HS-27A (cell line): ENCODE measurements at regions not wholly inside any gene's neighbourhood (a gene's known extent, or its start where the extent isn't known, plus 50 kb on each side); places are given as distances from the start of the nearest gene placed in this dataset.
"Not testable (repeated sequence)": the region's sequence is repeated elsewhere in the genome, so short reads cannot be mapped to it uniquely, and the experiment has no call there.

Experiments used
- DNase-seq: peaks from one replicate; pipeline ENCODE4 v3.0.0-alpha.2; 2012; ENCODE audit warnings: low read depth, missing footprints

DNA sequence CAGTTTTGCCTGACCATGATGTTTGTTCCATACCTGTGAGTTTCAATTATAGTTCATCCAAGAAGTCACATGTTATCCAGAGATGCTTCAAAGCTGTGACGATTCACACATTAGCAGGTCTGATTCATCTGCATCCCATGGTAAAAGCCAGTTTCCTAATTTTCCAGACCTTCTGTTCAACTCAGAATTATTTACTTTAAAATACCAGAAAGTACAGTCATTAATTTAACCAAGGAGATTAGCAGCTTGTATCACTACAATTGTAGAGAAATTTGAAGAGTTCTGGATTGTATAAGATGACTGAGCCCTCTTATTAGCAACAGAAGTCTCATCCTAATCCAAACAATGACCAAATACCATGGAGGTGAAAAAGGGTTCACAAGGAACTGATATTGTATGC is 76.1 kb upstream of the THBS1 start:
- no peak for DNase-seq

DNA sequence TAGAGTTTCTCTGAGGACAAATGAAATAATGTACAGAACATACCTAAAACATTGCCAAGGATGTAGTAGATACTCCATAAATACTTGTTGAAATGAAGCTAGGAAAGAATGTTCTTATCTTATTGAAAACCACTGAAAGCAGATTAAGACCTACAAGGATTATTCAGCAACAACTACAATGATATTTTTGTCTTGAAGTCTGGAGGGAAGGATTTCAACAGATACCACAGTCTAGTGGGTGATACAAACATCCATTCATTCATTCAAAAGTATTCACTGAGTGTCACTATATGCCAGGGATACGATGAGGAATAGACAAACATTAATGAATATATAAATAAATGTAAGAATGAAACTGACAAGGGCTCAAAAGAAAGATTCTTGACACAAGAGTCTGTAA is 74.7 kb upstream of the THBS1 start:
- DNase-seq, result no peak

DNA sequence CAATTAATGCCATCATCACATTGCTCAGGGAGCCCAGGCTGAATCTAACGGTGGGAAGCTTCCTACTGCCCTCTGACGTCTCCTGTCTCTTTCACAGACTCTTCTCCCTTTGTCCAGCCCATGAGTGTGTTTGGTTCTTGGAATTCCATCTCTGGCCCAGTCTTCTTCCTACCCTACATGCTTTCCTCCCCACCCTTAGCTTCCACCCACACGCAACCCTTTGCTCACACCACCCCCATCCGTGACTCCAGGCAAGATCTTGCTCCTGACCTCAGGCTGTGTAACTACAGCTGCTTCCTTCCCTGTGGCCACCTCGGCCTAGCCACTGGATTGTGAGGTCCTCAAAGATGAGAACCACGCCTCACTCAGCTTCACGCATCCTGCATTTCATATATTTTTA is 72.3 kb upstream of the THBS1 start:
- no peak for DNase-seq

DNA sequence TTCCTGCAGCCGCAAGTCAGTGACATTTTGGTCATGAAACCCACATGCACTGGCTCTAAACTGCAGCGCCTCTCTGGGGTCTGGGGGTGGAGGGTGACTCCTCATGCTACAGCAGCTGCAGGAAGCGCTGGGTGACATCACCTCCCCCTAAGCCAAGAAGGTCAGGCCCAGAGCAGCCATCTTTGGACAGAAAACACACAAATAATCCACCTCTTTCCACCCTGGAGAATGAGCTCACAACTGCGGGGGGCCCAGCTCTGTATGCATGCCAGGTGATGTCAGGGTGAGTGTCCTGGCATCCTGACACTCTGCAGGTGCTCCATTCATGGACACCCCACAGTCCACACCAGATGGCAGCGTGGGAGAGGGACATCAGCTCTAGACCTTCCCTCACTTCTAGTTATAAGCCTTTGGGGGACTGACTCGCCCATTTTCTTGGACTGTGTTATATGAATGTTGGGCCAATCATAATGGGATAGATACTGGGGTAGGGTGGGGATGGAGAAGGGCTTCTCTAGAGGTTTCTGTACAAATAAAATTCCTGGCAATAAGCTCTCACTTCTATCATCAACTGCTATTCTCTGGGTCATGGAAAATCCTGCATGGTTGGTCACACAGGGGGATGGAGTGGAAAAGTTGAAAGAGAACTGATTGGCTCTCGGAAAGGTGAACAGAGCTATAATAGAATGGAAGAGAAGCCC is 70.7 kb upstream of the THBS1 start:
- DNase-seq, result no peak

DNA sequence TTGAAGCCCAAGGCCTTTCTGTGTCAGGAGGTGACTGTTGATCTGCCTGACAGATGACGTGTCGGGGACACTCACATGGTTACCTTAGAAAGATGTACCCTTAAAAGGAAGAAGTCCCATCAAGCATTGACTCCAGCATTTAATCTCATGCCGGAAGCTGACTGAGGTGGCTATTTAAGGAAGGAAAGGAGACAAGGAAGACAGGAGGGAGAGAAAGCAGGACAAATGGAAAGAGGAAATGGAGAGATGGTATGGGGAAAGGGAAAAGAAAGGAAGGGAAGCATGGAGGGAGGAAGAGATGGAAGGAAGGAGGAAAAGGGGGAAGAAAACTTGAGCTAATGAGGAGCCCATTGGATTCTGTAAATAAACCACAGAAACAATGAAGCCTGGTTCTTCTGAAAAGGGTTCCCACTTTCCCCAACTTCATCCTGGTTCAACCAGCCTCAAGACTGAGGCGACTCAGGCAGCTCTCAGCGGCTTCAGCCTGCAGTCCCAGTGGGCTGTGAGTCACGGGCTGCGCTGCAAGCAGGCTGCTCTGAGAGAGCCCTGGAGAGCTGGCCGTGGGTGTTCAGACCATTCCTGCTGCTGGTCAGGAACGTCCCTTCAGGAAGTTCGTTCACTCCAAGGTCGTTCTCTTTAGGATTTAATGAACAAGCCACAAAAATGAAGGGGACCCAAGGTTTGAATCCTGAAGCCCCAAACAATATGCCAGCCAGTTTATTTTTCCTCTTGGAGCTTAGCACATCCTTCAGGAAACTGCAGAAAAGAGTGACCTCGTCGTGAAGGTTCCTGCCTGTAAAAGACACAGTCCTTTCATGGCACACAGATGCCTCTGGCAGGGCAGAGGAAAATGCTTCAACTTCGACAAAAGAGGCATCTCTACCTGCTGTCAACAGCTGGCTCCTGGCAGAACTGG is 69.6 kb upstream of the THBS1 start:
- DNase-seq, result peak; percentile 36

DNA sequence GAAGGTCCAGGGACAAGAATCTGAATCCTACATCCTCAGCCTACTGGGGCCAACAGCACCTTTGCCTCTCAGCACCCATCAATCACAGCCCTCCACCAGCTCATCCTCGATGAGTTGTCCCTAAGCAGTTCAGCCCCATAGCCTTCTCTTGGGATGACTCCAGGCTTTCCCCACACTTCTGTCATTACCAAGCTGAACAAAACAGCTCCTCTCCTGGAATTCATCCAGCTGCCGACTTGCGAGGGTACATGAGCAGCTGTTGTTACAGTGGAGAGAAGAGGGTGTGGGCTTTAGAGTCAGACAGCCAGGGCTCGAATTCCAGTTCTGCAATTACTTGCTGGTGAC is 69.0 kb upstream of the THBS1 start:
- no peak for DNase-seq

DNA sequence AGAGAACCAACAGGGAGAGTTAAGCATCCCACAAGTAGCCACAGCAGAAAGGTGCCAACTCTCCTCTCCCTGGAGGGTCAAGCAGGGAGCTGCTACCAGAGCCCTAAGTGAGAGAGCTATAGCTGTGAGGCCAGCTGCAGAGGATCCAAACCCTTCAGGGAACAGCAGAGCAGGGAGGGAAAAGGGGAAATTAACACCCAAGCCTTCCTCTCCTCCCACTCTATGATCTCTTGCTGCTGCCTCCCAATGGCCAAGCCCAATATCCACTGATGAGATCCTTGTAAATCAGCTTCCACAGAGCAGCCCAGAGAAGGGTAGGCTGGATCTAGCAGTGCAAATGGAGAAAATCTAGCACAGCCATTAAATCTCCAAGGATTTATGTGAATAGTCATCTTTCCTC is 68.2 kb upstream of the THBS1 start:
- DNase-seq, result no peak

DNA sequence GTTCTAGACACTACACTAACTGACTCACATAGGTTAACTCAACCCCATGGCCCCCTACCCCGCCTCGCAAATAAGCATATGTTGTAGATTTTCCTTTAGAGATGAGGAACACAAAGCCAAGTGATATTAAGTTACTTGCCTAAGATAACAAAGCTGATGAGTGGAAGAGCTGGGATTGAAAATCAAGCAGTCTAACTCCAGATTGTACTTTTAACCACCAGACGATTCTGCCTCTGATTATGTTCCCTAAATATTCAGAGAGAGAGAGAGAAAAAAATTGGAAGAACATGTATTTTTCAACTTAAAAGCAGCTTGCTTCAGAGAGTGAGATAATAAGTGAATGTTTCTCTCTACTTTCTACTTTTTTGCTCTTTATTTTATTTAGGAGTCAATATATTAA is 66.9 kb upstream of the THBS1 start:
- no peak for DNase-seq

DNA sequence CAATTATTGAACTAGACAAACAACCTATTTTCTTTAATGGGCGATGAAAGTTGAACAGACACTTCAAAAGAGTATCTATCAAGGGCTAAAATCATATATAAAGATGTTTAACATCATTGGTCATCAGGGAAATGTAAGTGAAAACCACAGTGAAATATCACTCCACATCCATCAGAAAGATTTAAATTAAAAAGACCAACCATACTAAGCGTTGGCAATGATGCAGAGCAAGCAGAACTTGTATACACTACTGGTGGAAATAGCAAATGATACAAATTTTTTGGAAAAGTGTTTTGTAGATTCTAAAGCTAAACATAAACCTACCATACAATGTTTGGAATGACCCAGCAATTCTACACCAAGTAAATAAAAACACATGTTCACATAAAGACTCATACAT is 65.9 kb upstream of the THBS1 start:
- no peak for DNase-seq

DNA sequence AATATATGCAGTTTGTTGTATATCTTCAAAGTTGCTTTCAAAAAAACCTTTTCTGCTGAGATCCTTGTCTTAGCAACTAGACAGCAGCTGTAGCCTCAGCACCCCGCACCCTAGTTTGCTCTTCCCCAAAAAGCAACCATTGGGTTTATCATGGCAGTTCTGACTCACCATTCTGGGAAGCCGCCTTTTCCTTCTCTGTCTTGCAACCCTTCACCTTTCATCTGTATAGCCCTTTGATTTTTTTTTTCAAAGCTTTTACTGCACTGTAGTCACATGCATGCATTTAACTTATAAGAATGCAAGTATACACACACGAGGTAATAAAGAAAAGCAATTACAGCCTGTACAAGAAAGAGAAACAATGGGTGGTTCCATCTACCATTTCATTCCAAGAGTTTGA is 65.1 kb upstream of the THBS1 start:
- no peak for DNase-seq

DNA sequence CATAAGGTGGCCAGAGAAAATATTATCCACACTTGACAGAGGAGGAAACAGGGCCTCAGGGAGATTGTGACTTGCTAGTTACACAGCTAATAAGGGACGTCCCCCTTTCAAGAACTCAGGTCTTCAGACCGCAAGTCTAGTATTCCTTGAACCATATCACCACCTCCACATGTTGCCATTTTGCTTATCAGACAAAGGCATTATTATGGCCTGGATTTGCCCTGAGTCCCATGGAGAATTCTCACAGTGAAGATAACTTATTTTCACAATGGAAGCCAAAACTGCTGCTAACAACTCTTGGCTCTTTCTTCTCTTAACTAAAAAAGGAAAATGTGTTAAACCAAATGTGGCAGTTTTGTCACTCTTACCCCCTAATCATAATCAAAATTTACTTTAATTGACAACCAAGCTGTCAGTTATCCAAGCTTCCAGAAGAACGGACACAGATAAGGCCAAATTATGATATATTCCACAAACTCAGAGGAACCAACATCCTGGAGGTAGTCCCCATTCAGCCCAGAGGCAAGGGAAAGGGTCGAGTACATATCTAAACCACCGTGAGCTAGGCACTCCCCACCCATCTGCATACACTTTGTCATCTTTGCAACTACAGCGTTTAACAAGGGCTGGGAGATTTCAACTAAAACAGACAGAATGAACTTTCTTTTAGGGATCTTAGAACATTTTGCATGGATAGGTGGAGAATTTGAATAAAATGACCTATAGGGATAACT is 63.6 kb upstream of the THBS1 start:
- no peak for DNase-seq

DNA sequence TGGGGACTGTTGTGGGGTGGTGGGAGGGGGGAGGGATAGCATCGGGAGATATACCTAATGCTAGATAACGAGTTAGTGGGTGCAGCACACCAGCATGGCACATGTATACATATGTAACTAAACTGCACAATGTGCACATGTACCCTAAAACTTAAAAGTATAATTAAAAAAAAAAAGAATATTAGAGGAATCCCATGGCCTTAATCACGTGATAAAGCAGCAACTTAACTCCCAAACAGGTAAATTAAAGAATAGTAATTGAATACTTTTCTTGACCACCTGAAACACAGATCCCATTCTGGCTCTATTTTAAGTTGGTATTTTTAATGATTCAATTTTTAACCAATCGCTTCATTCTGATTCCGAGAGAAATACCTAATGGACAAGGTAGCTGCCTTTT is 56.9 kb upstream of the THBS1 start:
- not testable (repeated sequence) for DNase-seq

DNA sequence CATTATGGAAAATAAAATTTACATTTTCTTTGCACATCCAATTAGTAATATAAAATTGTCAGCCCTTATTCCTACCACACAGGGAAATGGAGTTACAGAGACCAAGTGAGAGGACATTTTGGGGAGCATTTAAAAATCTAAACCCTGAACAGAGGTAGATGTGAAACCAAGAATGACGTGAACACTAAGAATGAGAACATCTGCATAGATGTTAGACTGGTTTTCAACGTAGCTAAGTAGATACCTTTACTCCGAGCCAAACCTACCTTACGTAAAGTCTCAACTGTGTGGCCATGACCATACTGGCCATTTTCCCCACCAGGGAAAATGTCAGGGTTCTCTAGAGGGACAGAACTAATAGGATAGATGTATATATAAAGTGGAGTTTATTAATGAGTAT is 51.4 kb upstream of the THBS1 start:
- no peak for DNase-seq

DNA sequence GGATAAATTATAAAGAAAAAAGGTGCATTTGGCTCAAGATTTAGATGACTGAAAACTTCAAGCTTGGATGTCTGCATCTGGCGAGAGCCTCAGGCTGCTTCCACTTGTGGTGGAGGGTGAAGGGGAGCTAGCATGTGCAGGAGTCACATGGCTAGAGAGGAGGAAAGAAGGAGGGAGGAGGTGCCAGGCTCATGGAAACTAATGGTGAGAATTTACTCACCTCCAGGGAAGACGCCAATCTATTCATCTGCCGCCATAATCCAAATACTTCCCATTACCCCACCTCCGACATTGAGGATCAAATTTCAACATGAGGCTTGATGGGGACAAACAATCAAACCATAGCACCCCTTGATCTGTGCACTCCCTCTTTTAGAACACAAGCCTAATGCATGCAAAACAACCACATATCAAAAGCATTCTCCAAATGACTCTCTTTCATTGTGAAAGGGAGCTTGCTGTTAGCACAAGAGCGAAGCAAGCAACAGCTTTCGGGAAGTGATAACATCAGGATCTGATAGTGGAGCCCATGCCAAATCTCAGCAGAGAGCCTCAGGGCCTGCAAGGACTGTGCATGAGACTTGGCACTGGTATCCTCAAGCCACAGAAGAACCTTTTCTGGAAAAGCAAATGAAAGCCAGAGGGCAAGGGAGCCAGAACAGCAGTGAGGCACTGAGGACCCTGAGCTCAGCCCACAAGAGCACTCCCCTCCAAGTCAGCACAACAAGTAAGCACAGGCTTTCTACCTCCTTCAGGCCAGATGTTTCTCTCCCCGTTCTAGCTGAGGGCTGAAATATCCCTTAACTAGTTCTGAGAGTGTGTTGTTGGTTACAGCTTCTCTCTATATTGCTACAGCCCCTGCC is 50.2 kb upstream of the THBS1 start:
- DNase-seq, result no peak
